HFF-Myc (cell line): ENCODE measurements at regions not wholly inside any gene's neighbourhood (a gene's known extent, or its start where the extent isn't known, plus 50 kb on each side); places are given as distances from the start of the nearest gene placed in this dataset.

Experiments used
- DNase-seq: peaks from one replicate; pipeline ENCODE4 v3.0.0-alpha.2; 2011; ENCODE audit warnings: low read depth; ENCODE audit errors: extremely low read depth
- H3K4me3 ChIP-seq: replicated peaks from 2 replicates; pipeline ENCODE4 v1.5.1; 2011; ENCODE audit warnings: low read depth, mild to moderate bottlenecking, control low read depth, low read length
- TF ChIP-seq, protein P1 (sequence below): IDR thresholded peaks from 2 replicates; pipeline ENCODE4 v1.5.1; 2012; ENCODE audit warnings: mild to moderate bottlenecking, low read depth, low read length, control low read depth; ENCODE audit errors: missing control alignments

DNA sequence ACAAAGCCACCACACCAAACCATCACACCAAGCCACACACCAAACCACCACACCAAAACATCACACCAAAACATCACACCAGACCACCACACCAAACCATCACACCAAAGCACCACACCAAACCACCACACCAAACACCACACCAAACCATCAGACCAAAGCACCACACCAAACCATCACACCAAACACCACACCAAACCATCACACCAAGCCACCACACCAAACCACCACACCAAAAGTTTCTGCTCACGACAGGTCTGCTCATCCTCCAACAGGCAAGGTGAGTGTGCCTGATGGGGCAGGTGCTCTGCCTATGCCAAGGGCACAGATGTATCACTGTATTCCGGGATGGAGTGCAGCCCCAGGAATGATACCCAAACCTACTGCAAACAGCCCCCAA is 87.9 kb upstream of the FSTL4 start:
- no peak overlapping the region for H3K4me3 ChIP-seq
- TF ChIP-seq, protein P1, sequence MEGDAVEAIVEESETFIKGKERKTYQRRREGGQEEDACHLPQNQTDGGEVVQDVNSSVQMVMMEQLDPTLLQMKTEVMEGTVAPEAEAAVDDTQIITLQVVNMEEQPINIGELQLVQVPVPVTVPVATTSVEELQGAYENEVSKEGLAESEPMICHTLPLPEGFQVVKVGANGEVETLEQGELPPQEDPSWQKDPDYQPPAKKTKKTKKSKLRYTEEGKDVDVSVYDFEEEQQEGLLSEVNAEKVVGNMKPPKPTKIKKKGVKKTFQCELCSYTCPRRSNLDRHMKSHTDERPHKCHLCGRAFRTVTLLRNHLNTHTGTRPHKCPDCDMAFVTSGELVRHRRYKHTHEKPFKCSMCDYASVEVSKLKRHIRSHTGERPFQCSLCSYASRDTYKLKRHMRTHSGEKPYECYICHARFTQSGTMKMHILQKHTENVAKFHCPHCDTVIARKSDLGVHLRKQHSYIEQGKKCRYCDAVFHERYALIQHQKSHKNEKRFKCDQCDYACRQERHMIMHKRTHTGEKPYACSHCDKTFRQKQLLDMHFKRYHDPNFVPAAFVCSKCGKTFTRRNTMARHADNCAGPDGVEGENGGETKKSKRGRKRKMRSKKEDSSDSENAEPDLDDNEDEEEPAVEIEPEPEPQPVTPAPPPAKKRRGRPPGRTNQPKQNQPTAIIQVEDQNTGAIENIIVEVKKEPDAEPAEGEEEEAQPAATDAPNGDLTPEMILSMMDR = no peak
- DNase-seq = no peak

DNA sequence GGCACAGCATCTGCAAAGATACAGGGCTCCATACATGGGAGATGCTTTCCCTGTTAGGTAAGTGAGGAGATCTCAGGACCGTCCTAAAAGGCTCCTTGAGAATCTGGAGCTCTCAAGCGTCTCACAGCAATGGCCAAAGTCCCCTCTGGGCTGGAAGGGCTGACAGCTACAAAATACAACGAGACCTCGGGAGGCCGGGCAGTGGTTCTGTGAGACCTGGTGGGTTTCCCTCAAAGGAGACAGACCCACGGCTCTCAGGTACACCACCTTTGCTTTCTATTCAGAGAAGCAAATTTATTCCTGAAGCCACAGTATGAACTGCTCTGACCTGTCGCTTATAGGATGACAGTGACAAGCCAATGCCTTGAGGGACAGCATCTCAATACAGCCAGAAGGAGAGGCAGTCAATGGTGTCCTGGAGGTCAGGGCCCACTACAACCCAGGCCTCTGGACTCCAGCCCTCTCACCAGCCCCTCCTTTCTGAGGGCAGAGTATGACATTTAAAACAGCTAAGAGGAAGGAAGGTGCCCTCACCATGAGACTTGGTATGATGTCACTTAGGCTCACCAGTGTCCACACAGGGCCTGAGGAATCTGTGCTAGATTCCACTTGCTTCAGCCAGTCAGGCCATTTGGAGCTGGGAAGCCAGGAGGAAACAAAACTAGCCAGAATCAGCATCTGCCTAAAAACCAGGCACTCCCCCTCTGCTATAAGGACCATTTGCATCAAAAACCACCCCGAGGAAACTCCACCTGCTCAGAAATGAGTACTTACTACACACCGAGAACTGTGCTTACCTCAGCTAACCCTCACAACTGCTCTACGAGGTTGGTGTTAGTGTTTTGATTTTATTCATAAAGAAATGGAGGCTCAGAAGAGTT is 86.5 kb upstream of the FSTL4 start:
- TF ChIP-seq, protein P1 = no peak
- DNase-seq = no peak
- no peak overlapping the region for H3K4me3 ChIP-seq

DNA sequence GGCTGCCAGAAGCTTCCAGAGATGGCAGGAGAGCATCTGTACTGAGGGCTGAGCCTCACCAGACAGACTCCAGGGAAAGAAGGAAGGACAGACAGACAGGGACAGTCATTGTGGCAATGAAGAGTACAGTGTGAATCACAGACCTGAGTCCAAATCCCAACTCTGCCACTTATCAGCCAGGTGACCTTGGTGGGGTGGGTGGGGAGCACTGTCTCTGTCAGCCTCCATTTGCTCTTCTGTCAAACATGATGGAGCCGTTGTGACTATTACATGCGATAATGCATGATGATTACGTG is 85.9 kb upstream of the FSTL4 start:
- no peak for DNase-seq
- TF ChIP-seq, protein P1 = no peak
- no peak overlapping the region for H3K4me3 ChIP-seq

DNA sequence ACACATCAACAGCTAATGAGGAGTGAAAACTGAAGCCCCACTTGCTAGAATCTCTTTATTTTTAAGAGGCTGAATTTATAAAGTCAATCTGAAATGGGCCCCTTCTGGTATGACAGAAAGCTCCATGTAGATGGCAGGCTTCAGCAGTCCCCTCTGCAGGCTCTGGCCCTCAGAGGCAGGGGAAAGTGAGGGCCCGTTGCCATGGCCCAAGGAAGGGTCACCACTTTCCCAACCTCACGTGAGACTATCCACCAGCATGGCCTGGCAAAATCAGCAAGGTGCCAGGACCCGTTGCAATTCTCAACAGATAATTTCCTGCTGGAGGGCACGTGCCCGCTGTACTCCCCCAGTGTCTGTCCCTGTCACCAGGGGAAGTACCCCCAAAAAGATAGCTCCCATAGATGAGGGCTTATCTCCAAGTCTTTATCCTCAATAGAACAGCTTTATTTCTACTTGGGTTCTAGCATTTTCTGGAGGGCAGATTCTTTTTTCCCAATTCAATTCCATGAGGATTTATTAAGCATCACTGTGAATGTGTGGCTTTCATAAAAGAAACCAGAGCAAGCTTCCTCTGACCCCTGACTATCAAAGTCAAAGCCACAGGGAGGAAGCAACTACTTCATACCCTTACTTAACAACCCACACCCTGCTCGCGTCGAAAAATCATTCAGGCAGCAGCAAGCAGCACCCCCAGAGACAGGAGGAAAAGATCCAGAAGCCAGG is 85.4 kb upstream of the FSTL4 start:
- H3K4me3 ChIP-seq = no peak overlapping the region
- no peak for DNase-seq
- TF ChIP-seq, protein P1 = no peak

DNA sequence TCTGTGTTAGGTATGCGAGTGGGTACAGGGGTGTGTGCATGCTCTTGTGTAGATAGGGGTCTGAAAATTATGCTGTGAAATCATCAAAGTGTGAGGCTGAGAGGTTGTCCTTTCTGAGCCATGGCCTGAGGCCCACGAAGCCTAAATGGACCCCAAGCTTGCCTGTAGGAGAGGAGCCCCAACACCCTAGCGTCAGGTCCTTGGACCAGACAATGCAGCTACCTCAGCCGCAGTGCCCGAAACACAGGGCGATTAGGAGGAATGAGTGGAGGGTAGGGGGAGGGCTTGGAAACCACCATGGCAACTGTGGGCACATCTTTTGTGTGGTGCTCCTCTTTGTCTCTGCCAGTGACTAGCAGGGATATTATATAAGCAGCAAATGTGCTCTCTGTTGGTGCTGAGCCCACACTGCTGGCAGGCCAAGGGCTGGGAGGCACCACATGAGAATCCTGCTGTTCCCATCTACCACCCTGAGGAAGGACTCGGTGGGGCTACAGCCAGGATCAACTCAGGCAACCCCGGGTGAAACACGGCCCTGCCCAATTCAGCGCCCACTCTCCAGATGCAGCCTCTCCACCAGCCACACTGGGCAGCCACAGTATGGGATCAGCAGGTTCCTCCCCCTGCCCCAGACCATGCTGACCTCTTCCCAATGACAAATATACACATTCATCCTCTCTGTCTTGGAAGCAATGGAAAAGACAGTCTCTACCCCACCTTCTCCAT is 84.6 kb upstream of the FSTL4 start:
- DNase-seq = no peak
- H3K4me3 ChIP-seq = no peak overlapping the region
- TF ChIP-seq, protein P1 = no peak

DNA sequence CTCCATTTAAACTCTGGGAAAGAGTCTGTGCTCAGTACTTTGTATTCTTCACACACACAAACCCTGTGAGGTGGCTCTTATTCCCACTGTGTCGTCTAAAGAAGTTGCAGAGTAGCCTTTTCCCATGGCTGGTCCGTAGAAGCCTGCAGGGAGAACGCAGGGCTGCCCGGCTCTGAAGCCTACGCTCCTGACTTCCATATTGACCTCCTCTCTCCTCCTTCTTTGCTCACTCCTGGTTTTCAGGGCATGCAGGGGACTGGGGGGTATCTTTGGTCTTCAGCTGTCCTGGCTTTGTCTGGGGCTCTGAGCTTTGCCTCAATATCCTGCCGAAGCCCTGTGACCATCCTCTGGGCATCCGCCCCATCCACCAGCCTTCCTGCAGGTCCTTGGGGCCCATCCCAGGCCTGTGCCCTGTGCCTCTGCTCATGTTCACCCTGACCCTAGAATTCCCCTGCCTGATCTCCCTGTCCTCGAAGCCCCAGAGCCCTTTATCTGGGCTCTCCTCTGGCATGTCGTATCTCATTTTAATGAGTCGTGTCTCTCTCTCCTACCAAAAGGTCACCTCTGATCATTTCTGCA is 83.8 kb upstream of the FSTL4 start:
- TF ChIP-seq, protein P1 = no peak
- no peak for DNase-seq
- no peak overlapping the region for H3K4me3 ChIP-seq
